SK-N-SH (cell line): ENCODE measurements at regions not wholly inside any gene's neighbourhood (a gene's known extent, or its start where the extent isn't known, plus 50 kb on each side); places are given as distances from the start of the nearest gene placed in this dataset.

Experiments
- CTCF ChIA-PET: fragments of 300-600, 350-600 bp; formaldehyde crosslinking; extraction: SDS; loops from one replicate; lab custom pipeline; 2021; lab: Yijun Ruan, JAX
- POLR2A ChIA-PET: fragments of 350-600 bp; sonication (Branson Sonifier 250); formaldehyde crosslinking; extraction: SDS; loops from one replicate; lab custom pipeline; 2020; ENCODE audit warnings: antibody characterized with exemption, inconsistent platforms; lab: Yijun Ruan, JAX
- DNase-seq: peaks from one replicate; pipeline ENCODE4 v3.0.0; 2012
- H2AFZ ChIP-seq: fragments of 200-600 bp; sonication (generic); 2 replicates; pipeline ENCODE4 v1.8.1; 2016; ENCODE audit warnings: antibody characterized with exemption, mild to moderate bottlenecking, low read depth
- H3F3A ChIP-seq: fragments of 200-600 bp; sonication (generic); replicated peaks from 2 replicates; pipeline ENCODE3; 2016; ENCODE audit warnings: antibody characterized with exemption, mild to moderate bottlenecking; ENCODE audit not compliant: insufficient read depth
- H3K27ac ChIP-seq, 2 experiments: fragments of 200-500 bp in 1 of 2; fragments of 200-600 bp in 1 of 2; sonication (Bioruptor generic) in 1 of 2; sonication (generic), shearing (Covaris generic) in 1 of 2; 2 replicates each; pipeline versions ENCODE4 v1.5.1 to v1.6.1; 2014 to 2016; ENCODE audit warnings: low read depth in 2 of 2, inconsistent platforms in 1 of 2, low read length in 1 of 2, mild to moderate bottlenecking in 1 of 2, mixed read lengths in 1 of 2
- H3K27me3 ChIP-seq: fragments of 200-600 bp; sonication (generic), shearing (Covaris generic); 2 replicates; pipeline ENCODE4 v1.6.1; 2016; ENCODE audit warnings: mixed run types; ENCODE audit not compliant: insufficient read depth
- H3K36me3 ChIP-seq, 2 experiments: fragments of 200-500 bp in 1 of 2; fragments of 200-600 bp in 1 of 2; sonication (Bioruptor generic) in 1 of 2; sonication (generic) in 1 of 2; replicated peaks in 1 of 2; 2 replicates each; pipeline versions ENCODE3 to v1.5.1; 2014 to 2016; ENCODE audit warnings: low read length in 1 of 2, mild to moderate bottlenecking in 1 of 2; ENCODE audit not compliant: insufficient read depth in 2 of 2, control insufficient read depth in 1 of 2
- H3K4me1 ChIP-seq, 2 experiments: fragments of 200-500 bp in 1 of 2; fragments of 200-600 bp in 1 of 2; sonication (Bioruptor generic) in 1 of 2; sonication (generic), shearing (Covaris generic) in 1 of 2; 2 replicates each; pipeline versions ENCODE4 v1.5.1 to v1.6.1; 2014 to 2016; ENCODE audit warnings: low read depth in 1 of 2, low read length in 1 of 2, mixed run types in 1 of 2; ENCODE audit not compliant: insufficient read depth in 2 of 2, control insufficient read depth in 1 of 2
- H3K4me2 ChIP-seq: fragments of 200-600 bp; sonication (generic), shearing (Covaris generic); 2 replicates; pipeline ENCODE4 v1.6.1; 2017; ENCODE audit warnings: mixed run types
- H3K4me3 ChIP-seq, 2 experiments: fragments of 200-500 bp in 1 of 2; fragments of 200-600 bp in 1 of 2; sonication (Bioruptor generic) in 1 of 2; sonication (generic), shearing (Covaris generic) in 1 of 2; 2 replicates each; pipeline versions ENCODE4 v1.5.1 to v1.8.1; 2014 to 2016; ENCODE audit warnings: low read depth in 2 of 2, inconsistent platforms in 1 of 2, low read length in 1 of 2, mild to moderate bottlenecking in 1 of 2, mixed read lengths in 1 of 2, moderate library complexity in 1 of 2
- H3K79me2 ChIP-seq: fragments of 200-600 bp; sonication (generic); 2 replicates; pipeline ENCODE4 v1.8.1; 2017; ENCODE audit warnings: mild to moderate bottlenecking; ENCODE audit not compliant: insufficient read depth
- H3K9ac ChIP-seq: fragments of 200-600 bp; sonication (generic); 2 replicates; pipeline ENCODE4 v1.6.1; 2017; ENCODE audit warnings: mixed run types
- H3K9me2 ChIP-seq: fragments of 200-600 bp; sonication (generic); 2 replicates; pipeline ENCODE4 v1.6.1; 2017; ENCODE audit warnings: mixed run types
- H3K9me3 ChIP-seq: fragments of 200-600 bp; sonication (generic); 2 replicates; pipeline ENCODE4 v1.6.1; 2017; ENCODE audit warnings: mixed run types, mild to moderate bottlenecking, moderate library complexity
- H4K20me1 ChIP-seq: fragments of 200-600 bp; sonication (generic); 2 replicates; pipeline ENCODE4 v1.6.1; 2017; ENCODE audit warnings: mild to moderate bottlenecking, mixed run types; ENCODE audit not compliant: insufficient read depth
- FOSL2 ChIP-seq: IDR thresholded peaks from 2 replicates; pipeline ENCODE4 v1.4.0; 2012; ENCODE audit warnings: low read depth, mild to moderate bottlenecking, moderate library complexity, borderline replicate concordance
- FOXJ3 ChIP-seq: sonication (generic); formaldehyde crosslinking; IDR thresholded peaks from 2 replicates; pipeline ENCODE4 v1.5.1; 2020; ENCODE audit warnings: mild to moderate bottlenecking, missing genetic modification reagents
- JUND ChIP-seq: IDR thresholded peaks from 2 replicates; pipeline ENCODE4 v1.4.0; 2012
- MAX ChIP-seq: IDR thresholded peaks from 2 replicates; pipeline ENCODE4 v1.4.0; 2012; ENCODE audit warnings: low read depth
- RAD21 ChIP-seq: IDR thresholded peaks from 2 replicates; pipeline ENCODE4 v1.6.1; 2012; ENCODE audit warnings: mild to moderate bottlenecking, low read length
- REST ChIP-seq: IDR thresholded peaks from 2 replicates; pipeline ENCODE4 v1.6.1; 2012; ENCODE audit warnings: mild to moderate bottlenecking, low read depth, low read length, moderate library complexity
- RXRA ChIP-seq: IDR thresholded peaks from 2 replicates; pipeline ENCODE4 v1.4.0; 2012; ENCODE audit warnings: low read depth, mild to moderate bottlenecking, borderline replicate concordance
- SIN3A ChIP-seq: IDR thresholded peaks from 2 replicates; pipeline ENCODE4 v1.6.1; 2012; ENCODE audit warnings: low read depth, mild to moderate bottlenecking, low read length, moderate library complexity, borderline replicate concordance
- SMC3 ChIP-seq: IDR thresholded peaks from 2 replicates; pipeline ENCODE4 v1.6.1; 2012; ENCODE audit warnings: low read depth, low read length, improper control_type of control experiment
- TEAD4 ChIP-seq: IDR thresholded peaks from 2 replicates; pipeline ENCODE4 v1.4.0; 2012; ENCODE audit warnings: mild to moderate bottlenecking, borderline replicate concordance; ENCODE audit not compliant: insufficient read depth
- USF2 ChIP-seq: fragments of 150-350 bp; IDR thresholded peaks from 2 replicates; pipeline ENCODE4 v1.6.1; 2017; ENCODE audit warnings: antibody characterized with exemption, low read length, low read depth, borderline replicate concordance
- YY1 ChIP-seq: IDR thresholded peaks from 2 replicates; pipeline ENCODE4 v1.4.0; 2012; ENCODE audit warnings: low read depth, mild to moderate bottlenecking
- WGBS: methylation state at CpG from one replicate; pipeline ENCODE4 v1.1.6; 2017; ENCODE audit warnings: low lambda C conversion rate; 5-methylcytosine and 5-hydroxymethylcytosine counted together

DNA sequence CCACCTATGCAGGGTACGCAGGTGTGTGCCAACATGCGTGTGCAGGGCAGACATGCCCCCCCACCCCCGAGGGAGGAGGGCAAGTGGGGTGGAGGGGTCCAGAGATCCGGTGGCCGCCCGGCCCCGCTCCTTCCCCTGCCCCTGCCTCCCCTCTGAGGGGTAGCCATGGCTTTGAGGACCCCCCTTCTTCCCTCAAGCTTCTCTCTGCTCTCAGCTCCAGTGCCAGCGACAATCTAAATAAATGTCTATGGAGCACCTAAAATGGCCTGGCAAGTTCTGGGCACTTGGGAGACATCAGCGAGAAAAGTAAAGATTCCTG is 91.9 kb downstream of the ZFP36L2 start:
- Histone ChIP-seq H3K4me1 (peaks cover 11 to 24% of the 10 kb centered on the region in 2 experiments; a peak in 2 of 4 replicates), H2AFZ (no peak overlapping the region), H3K9ac (no peak overlapping the region), H3F3A (peaks cover 8% of the 10 kb centered on the region), H3K4me2 (no peak overlapping the region)
- WGBS, result 83% methylated on average over 8 of the region's 9 CpGs
- peak; percentile 34 for DNase-seq
- no peak for TF ChIP-seq YY1
- TF ChIP-seq MAX, result no peak
- TF ChIP-seq FOXJ3, result no peak
- no peak for TF ChIP-seq RAD21
- TF ChIP-seq USF2, result no peak
- TF ChIP-seq TEAD4, result no peak
- TF ChIP-seq JUND, result no peak
- TF ChIP-seq, all 33 proteins: peak for 0
- Histone ChIP-seq H3K36me3 (no peaks in the 10 kb centered on the region), H3K27me3 (no peaks in the 10 kb centered on the region), H3K9me2 (no peaks in the 10 kb centered on the region), H4K20me1 (no peaks in the 10 kb centered on the region), H3K79me2 (no peaks in the 10 kb centered on the region), H3K9me3 (no peaks in the 10 kb centered on the region), H3K4me3 (no peak overlapping the region), H3K27ac (no peak overlapping the region)
- ChIA-PET CTCF (interaction anchor here (0.9 to 2.5 kb wide), 3 partner anchors 92 to 275 kb away, joined by 3 to 8 read pairs (median 5); partner anchors contain the start of gene ZFP36L2), POLR2A (interaction anchor here (1.4 kb wide), 1 partner anchor 92 kb away, joined by 3 read pairs; the partner anchor contains the start of gene ZFP36L2)

DNA sequence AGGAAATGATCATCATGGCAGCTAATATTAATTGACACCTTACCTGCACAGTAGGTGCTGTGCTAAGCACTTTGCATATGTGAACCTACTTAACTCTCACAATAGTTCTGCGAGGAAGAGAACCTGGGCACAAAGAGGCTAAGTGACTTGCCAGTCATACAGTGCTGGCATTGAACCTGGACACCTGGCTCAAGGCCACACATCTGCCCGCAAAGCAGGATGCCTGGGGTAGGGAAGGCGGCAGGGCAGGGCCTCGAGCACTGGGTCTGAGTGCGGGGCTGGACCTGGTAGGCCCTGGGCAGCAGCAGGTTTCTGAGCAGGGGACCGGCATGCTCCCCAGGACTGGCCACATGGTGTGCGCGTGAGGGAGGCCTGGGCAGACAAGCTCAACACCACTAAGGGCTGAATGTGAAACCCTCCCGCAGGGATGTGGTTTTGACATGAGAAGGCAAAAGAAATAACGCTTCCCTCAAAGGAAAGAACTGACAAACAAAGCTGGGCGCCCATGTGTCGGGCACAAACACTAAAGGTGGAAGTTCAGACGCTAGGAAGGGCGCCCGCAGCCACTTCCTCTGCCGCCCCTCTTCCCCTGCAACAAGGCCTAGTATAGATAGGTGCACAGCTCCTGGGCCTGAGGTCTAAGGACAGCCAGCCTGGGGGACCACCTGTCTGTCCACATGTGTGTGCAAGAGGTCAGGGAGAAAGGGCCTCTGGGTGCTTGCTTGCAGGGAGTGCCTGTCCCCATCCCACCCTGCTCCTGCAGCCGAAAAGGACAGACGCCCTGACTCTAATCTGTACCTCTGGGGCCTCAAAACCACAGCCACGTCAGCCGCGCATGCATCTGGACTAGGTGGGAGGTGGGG is 92.5 kb downstream of the ZFP36L2 start:
- Histone ChIP-seq H3K9ac (no peak overlapping the region), H4K20me1 (no peaks in the 10 kb centered on the region), H3K4me2 (no peak overlapping the region), H3K27me3 (no peaks in the 10 kb centered on the region), H3K4me1 (peaks cover 11 to 24% of the 10 kb centered on the region in 2 experiments; a peak in 2 of 4 replicates), H3F3A (peaks cover 8% of the 10 kb centered on the region), H3K9me2 (no peaks in the 10 kb centered on the region), H3K27ac (no peak overlapping the region), H3K4me3 (no peak overlapping the region), H2AFZ (no peak overlapping the region)
- peak; percentile 48 for DNase-seq
- ChIA-PET POLR2A (interaction anchor here (1.4 kb wide), 1 partner anchor 92 kb away, joined by 3 read pairs; the partner anchor contains the start of gene ZFP36L2), CTCF (interaction anchor here (0.9 to 2.5 kb wide), 3 partner anchors 93 to 274 kb away, joined by 3 to 8 read pairs (median 5); partner anchors contain the start of gene ZFP36L2)
- 94% methylated on average over 21 of the region's 21 CpGs for WGBS
- TF ChIP-seq REST, result no peak
- TF ChIP-seq SMC3, result no peak
- TF ChIP-seq RXRA, result no peak
- no peak for TF ChIP-seq JUND
- TF ChIP-seq FOSL2, result no peak
- no peak for TF ChIP-seq SIN3A
- TF ChIP-seq, all 33 proteins: peak for 0
- no peaks in the 10 kb centered on the region for H3K79me2 ChIP-seq
- no peaks in the 10 kb centered on the region for H3K9me3 ChIP-seq
- H3K36me3 ChIP-seq, result no peaks in the 10 kb centered on the region
